Natural killer cell (primary cell): ENCODE measurements at regions not wholly inside any gene's neighbourhood (a gene's known extent, or its start where the extent isn't known, plus 50 kb on each side); places are given as distances from the start of the nearest gene placed in this dataset.

ENCODE experiments used
- ATAC-seq, 3 donors: fragments of 150-1000 bp in 2 of 3; fragments of 200-7000 bp in 1 of 3; cut with Tn5 transposase; 1 replicate in 1 of 3; 2 replicates in 2 of 3; pipeline ENCODE4 v1.10.0; 2021; ENCODE audit warnings: mild to moderate bottlenecking in 2 of 3, moderate library complexity in 2 of 3
- DNase-seq, 2 donors: peaks; one replicate each; pipeline versions ENCODE4 v3.0.0 to v3.0.0-alpha.2; 2013 to 2021; ENCODE audit warnings: mixed read lengths in 1 of 2
- H3K27ac ChIP-seq: one replicate; pipeline ENCODE4 v1.5.1; 2013; ENCODE audit warnings: mild to moderate bottlenecking, low read length
- H3K27me3 ChIP-seq: one replicate; pipeline ENCODE4 v1.6.1; 2013; ENCODE audit warnings: low read length; ENCODE audit not compliant: control insufficient read depth, insufficient read depth
- H3K36me3 ChIP-seq: one replicate; pipeline ENCODE4 v1.6.1; 2013; ENCODE audit warnings: low read length; ENCODE audit not compliant: control insufficient read depth, insufficient read depth
- H3K4me1 ChIP-seq: one replicate; pipeline ENCODE4 v1.6.1; 2013; ENCODE audit warnings: low read length; ENCODE audit not compliant: control insufficient read depth, insufficient read depth
- H3K4me3 ChIP-seq: one replicate; pipeline ENCODE4 v1.5.1; 2013; ENCODE audit warnings: low read length
- H3K9me3 ChIP-seq: one replicate; pipeline ENCODE4 v1.6.1; 2013; ENCODE audit warnings: low read length; ENCODE audit not compliant: control insufficient read depth, insufficient read depth
- H3K27ac Mint-ChIP-seq, 2 donors: one replicate each; pipeline ENCODE4 v1.8.0; 2022; ENCODE audit warnings: mild to moderate bottlenecking in 2 of 2, mixed read lengths in 2 of 2, moderate library complexity in 1 of 2
- H3K27me3 Mint-ChIP-seq, 2 donors: one replicate each; pipeline ENCODE4 v1.8.0; 2022; ENCODE audit warnings: low read depth in 2 of 2, mixed read lengths in 2 of 2
- H3K36me3 Mint-ChIP-seq: one replicate; pipeline ENCODE4 v1.8.0; 2022; ENCODE audit warnings: mixed read lengths
- H3K4me1 Mint-ChIP-seq, 2 donors: one replicate each; pipeline ENCODE4 v1.8.0; 2022; ENCODE audit warnings: mixed read lengths in 2 of 2
- H3K4me3 Mint-ChIP-seq: one replicate; pipeline ENCODE4 v1.8.0; 2022; ENCODE audit warnings: mild to moderate bottlenecking, moderate library complexity, mixed read lengths
- H3K9me3 Mint-ChIP-seq, 2 donors: one replicate each; pipeline ENCODE4 v1.8.0; 2022; ENCODE audit warnings: mixed read lengths in 2 of 2
- WGBS: methylation state at CpG from one replicate; pipeline ENCODE4 v1.1.7; 2013; ENCODE audit warnings: missing lambda C conversion rate; ENCODE audit not compliant: insufficient coverage; 5-methylcytosine and 5-hydroxymethylcytosine counted together
- intact Hi-C: fragments of 100-400 bp; cut with micrococcal nuclease; formaldehyde crosslinking; loops from one replicate; pipeline ENCODE4 v1.14.2; 2022
- TF ChIP-seq, protein P1 (sequence below): fragments of 200-600 bp; IDR thresholded peaks from one replicate; pipeline ENCODE4 v1.8.0; 2022; ENCODE audit warnings: antibody characterized with exemption

DNA sequence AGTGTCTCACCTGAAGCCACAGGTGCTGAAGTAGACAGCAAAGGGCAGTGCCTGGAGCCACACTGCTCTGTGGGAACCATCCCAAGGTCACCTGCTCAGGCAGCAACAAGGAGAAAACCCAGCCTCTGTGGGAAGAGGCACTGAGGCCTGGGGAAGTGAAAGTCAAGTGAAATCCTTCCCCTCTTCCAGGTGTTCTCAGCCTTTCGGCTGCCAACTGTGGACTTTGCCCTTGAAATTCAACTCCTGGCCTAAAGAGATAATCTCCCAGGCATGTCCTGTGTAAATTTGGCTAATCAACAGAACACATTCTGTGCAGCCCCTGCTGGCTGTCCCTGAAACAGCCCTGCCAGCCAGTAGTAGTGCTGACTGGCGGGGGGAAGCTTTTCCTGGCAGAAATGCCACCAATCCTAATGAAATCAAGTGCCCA, 112.1 kb downstream of the RPL27A start:
- H3K4me1 Mint-ChIP-seq: peaks cover 0 to 6% of the 10 kb centered on the region in 2 donors
- DNase-seq (no peak), ATAC-seq (peak in 1 of 3 donors; percentile 50)
- H3K27ac ChIP-seq: no peak overlapping the region
- 77% methylated on average over 2 of the region's 2 CpGs for WGBS
- no peaks in the 10 kb centered on the region for H3K27me3 ChIP-seq
- H3K4me3 ChIP-seq: no peak overlapping the region
- intact Hi-C loops: no loop called here
- H3K27ac Mint-ChIP-seq: no peak overlapping the region
- no peak overlapping the region for H3K4me3 Mint-ChIP-seq
- no peaks in the 10 kb centered on the region for H3K36me3 Mint-ChIP-seq
- H3K27me3 Mint-ChIP-seq: peaks cover 0 to 3% of the 10 kb centered on the region in 2 donors
- no peaks in the 10 kb centered on the region for H3K9me3 ChIP-seq
- TF ChIP-seq, protein P1, sequence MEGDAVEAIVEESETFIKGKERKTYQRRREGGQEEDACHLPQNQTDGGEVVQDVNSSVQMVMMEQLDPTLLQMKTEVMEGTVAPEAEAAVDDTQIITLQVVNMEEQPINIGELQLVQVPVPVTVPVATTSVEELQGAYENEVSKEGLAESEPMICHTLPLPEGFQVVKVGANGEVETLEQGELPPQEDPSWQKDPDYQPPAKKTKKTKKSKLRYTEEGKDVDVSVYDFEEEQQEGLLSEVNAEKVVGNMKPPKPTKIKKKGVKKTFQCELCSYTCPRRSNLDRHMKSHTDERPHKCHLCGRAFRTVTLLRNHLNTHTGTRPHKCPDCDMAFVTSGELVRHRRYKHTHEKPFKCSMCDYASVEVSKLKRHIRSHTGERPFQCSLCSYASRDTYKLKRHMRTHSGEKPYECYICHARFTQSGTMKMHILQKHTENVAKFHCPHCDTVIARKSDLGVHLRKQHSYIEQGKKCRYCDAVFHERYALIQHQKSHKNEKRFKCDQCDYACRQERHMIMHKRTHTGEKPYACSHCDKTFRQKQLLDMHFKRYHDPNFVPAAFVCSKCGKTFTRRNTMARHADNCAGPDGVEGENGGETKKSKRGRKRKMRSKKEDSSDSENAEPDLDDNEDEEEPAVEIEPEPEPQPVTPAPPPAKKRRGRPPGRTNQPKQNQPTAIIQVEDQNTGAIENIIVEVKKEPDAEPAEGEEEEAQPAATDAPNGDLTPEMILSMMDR: no peak
- no peaks in the 10 kb centered on the region for H3K9me3 Mint-ChIP-seq
- H3K36me3 ChIP-seq: no peaks in the 10 kb centered on the region
- H3K4me1 ChIP-seq: no peaks in the 10 kb centered on the region

DNA sequence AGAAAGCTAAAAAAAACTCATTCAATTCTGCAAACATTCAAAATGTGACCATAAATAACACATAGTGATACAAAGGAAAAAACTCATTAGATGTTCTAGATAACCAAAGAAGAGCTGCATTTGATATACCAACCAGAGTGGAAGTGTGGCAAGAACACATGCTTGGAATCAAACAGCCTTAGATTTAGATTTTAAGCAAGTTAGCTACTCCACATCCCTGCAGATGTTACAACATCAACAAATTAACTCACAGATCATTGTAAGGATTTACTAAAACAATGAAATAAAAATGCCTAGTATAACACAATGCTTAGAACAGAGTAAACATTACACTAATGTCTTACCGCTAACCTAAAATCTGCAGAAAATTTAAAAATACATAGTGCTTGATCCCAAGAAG, 114.0 kb upstream of the AKIP1 start:
- H3K4me1 Mint-ChIP-seq: no peaks in the 10 kb centered on the region
- no peaks in the 10 kb centered on the region for H3K36me3 Mint-ChIP-seq
- WGBS: 67% methylated on average over 1 of the region's 1 CpG
- H3K9me3 ChIP-seq: no peaks in the 10 kb centered on the region
- ATAC-seq (no peak), DNase-seq (no peak)
- no peaks in the 10 kb centered on the region for H3K36me3 ChIP-seq
- no peaks in the 10 kb centered on the region for H3K27me3 ChIP-seq
- H3K9me3 Mint-ChIP-seq: no peaks in the 10 kb centered on the region
- H3K4me3 Mint-ChIP-seq: no peak overlapping the region
- H3K27me3 Mint-ChIP-seq: peaks cover 0 to 3% of the 10 kb centered on the region in 2 donors
- no peak overlapping the region for H3K4me3 ChIP-seq
- TF ChIP-seq, protein P1: no peak
- H3K27ac ChIP-seq: no peak overlapping the region
- no peaks in the 10 kb centered on the region for H3K4me1 ChIP-seq
- no peak overlapping the region for H3K27ac Mint-ChIP-seq
- intact Hi-C loops: no loop called here

DNA sequence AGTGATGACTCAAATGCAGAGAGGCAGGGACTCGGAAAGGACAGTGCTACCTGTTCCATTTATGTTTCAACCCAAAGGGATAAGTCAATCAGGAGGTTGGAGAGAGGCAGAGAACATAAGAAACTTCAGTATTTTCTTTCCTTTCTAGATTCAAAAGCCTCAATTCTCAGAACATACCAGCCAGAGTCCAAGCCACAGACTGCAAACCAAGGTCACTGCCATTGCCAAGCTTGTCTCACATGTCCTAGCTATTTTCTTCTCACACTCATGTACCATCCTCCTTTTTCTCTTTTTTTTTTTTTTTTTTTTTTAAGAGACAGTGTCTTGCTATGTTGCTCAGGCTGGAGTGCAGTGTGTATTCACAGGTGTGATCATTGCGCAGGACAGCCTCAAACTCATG, 111.7 kb upstream of the AKIP1 start:
- peaks cover 0 to 3% of the 10 kb centered on the region in 2 donors for H3K27me3 Mint-ChIP-seq
- TF ChIP-seq, protein P1: no peak

DNA sequence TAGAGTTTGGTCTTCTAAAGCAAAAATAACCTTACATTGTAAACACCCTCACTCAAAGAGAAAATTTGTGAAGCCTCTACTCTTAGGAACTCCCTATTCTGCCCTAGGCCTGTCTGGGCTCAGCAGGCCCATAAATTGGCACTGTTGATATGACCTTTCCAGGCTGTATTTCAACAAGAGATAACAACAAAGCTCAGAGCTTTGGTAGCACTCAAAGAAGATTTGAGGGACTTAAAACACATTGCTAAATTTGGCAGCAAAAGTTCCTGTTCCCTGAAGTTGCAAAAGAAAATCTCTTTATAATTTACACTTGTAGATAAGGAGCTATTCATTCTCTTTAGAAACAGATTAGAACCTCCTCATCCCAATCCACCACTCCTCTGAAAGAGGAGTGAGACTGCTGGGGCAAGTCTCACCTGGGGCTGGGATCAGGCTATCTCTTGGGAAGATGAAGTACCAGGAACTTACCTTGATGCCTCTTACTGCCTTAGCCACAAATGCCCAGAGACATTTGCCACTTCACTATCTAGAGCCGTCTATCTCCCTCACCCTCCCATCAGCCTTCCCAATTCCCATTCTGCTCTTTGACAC, 110.4 kb upstream of the AKIP1 start:
- no peak overlapping the region for H3K27ac Mint-ChIP-seq
- no peaks in the 10 kb centered on the region for H3K9me3 Mint-ChIP-seq
- TF ChIP-seq, protein P1: no peak
- ATAC-seq: no peak
- H3K4me1 Mint-ChIP-seq: no peaks in the 10 kb centered on the region
- DNase-seq: no peak
- no peak overlapping the region for H3K4me3 Mint-ChIP-seq
- no peaks in the 10 kb centered on the region for H3K36me3 ChIP-seq
- no peaks in the 10 kb centered on the region for H3K27me3 ChIP-seq
- no peaks in the 10 kb centered on the region for H3K36me3 Mint-ChIP-seq
- WGBS: 95% methylated on average over 1 of the region's 1 CpG
- H3K4me1 ChIP-seq: no peaks in the 10 kb centered on the region
- H3K27ac ChIP-seq: no peak overlapping the region
- no peak overlapping the region for H3K4me3 ChIP-seq
- H3K27me3 Mint-ChIP-seq: peaks cover 0 to 1% of the 10 kb centered on the region in 2 donors
- H3K9me3 ChIP-seq: no peaks in the 10 kb centered on the region
- intact Hi-C loops: no loop called here

More for the DNA sequence above, 111.7 kb upstream of the AKIP1 start:
- H3K36me3 Mint-ChIP-seq: no peaks in the 10 kb centered on the region
- no peaks in the 10 kb centered on the region for H3K9me3 Mint-ChIP-seq
- H3K4me1 Mint-ChIP-seq: no peaks in the 10 kb centered on the region
- Histone ChIP-seq H3K4me3 (no peak overlapping the region), H3K4me1 (no peaks in the 10 kb centered on the region), H3K36me3 (no peaks in the 10 kb centered on the region), H3K27me3 (no peaks in the 10 kb centered on the region), H3K27ac (no peak overlapping the region), H3K9me3 (no peaks in the 10 kb centered on the region)
- no peak overlapping the region for H3K4me3 Mint-ChIP-seq
- 80% methylated on average over 2 of the region's 2 CpGs for WGBS
- intact Hi-C loops: no loop called here
- no peak overlapping the region for H3K27ac Mint-ChIP-seq
- no peak for ATAC-seq
- no peak for DNase-seq
